SIG-M5 treated with dmso at 0.1 percent for 504 hours (cell line): ENCODE measurements at regions not wholly inside any gene's neighbourhood (a gene's known extent, or its start where the extent isn't known, plus 50 kb on each side); places are given as distances from the start of the nearest gene placed in this dataset.
A peak's percentile ranks its signal among the peaks of the same experiment; 100 is the strongest.

Experiments used
- DNase-seq: peaks from one replicate; lab custom pipeline; 2025; ENCODE audit not compliant: unreplicated experiment; lab: John Stamatoyannopoulos, UW

DNA sequence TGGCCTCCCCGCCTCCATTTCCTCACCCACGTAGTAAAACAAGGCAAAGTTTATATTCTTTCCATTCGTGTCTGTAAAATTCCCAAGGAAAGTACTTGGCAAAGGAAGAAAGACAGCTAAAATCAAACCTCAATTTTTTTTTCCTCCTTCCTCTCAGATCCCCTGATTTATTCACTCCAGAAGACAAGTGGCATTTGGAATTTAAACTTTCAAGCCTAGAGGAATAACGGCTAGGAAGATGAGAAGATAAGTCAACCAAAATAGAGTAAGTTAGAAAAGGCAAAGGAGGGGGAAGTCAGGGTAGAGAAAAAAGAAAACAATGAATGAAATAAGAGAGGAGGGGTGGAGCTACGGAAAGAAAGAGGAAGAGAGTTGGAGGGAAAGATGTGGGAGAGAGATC lies 198.9 kb upstream of the PIK3C3 start:
- DNase-seq, result no peak

DNA sequence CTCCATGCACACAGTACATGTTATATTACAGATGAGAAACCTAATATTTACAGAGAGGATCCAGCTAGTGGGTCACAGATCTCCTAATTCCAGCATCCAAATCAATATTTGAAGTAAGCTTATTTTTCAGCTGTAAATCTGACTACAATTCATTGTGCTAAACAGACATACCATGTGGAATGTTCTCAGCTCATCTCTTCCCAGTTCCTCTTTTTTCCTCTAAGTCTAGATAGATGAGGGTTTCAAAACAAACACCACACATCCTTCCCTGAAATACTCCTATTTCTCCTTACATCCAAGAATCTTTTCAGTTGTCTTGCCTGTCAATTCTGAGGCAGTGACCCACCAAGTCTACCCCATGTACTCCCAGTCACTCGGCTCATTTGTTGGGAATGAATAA lies 200.7 kb upstream of the PIK3C3 start:
- DNase-seq, result no peak

DNA sequence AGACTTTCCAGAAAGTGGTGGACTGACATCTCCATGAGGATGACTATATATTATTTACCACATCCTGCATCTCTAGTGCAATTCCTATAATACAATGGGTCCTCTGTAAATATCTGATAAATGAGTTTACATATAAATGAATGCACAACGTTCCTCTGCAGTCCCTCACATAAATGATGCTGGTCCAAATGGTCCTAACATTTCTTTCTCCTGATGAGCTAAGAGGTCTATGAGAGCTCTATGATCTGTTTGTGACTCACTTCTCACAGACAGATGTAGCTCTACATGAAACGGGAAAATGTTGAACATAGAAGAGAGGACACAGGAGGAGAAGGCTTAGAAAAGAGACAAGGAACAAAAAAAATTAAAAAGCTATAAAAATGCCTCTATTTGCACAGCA lies 201.2 kb upstream of the PIK3C3 start:
- no peak for DNase-seq

DNA sequence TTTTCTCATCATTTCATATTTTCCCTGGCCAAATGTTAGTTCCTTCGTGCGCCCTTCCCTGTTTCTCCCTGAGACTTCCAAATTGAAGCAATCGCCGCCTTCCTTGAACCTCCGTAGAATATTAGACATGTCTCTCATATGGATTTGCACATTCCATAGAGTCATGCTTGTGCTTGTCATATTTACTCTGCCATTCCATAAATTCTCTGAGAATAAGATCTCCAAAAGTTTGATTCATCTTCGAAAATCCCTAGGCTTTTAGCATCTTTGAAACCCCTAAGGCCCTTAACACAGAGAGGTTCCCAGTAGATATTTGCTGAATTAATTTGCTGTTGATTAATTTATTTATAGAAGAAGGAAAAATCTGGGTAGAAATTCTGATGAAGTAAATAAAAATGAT lies 202.2 kb upstream of the PIK3C3 start:
- no peak for DNase-seq

DNA sequence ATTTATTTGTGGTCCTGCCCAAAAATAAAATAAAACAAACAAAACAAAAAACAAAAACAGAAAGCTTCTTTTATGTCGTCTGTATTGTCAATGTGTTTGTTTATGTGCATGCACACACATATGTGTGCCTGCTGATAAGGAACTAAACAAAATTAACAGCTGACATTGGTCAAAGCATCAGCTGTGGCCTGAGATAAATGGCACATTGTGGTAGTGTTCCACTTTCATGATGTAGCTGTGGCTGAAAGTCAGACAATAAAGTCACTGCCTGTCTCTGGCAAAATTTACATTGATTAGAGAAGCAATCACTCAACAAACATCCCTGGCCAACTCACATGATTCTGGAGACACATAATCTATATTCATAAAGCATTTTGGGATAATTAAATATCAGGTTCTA lies 203.4 kb upstream of the PIK3C3 start:
- no peak for DNase-seq

DNA sequence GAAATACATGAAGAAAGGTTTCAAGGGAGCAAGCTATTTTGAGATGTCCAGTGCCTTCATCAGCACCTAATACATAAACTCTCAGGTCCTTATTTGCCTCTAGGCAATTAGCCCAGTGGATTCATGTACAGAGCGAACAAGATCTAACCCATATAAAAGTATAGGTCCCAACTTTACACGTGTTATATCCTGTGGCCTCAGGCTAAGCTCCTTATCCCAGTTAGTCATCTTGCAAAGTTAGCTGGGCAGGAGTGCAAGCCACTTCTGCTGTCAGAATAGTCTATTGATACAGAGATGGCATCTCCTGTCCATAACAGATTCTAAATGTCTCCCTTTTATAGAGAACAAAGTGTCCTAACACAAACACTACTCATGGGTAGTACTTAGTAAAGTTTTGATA lies 203.9 kb upstream of the PIK3C3 start:
- no peak for DNase-seq

DNA sequence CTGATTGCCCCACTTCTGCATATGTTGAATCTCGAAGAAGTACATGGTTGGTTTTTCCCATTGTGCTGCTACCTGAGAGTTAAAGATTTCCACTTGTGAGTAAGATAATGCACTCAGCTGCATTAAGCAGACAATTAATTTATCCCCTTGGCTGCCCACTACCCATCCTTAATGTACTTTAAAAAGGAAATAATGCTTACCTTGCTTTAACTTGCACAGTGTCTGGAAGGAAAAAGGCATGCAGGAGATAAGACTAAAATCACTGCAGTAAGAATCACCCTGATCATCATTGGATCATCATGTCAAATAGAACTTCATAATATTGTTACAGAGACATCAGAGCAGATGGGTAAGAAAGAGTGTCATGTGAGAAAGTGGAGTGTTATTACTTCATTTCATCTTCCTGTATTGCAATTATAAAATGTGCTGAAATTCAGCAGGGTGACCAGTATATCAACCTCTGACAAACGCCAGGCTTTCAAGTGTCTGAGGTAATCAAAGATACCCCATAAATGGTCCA lies 207.3 kb upstream of the PIK3C3 start:
- no peak for DNase-seq

DNA sequence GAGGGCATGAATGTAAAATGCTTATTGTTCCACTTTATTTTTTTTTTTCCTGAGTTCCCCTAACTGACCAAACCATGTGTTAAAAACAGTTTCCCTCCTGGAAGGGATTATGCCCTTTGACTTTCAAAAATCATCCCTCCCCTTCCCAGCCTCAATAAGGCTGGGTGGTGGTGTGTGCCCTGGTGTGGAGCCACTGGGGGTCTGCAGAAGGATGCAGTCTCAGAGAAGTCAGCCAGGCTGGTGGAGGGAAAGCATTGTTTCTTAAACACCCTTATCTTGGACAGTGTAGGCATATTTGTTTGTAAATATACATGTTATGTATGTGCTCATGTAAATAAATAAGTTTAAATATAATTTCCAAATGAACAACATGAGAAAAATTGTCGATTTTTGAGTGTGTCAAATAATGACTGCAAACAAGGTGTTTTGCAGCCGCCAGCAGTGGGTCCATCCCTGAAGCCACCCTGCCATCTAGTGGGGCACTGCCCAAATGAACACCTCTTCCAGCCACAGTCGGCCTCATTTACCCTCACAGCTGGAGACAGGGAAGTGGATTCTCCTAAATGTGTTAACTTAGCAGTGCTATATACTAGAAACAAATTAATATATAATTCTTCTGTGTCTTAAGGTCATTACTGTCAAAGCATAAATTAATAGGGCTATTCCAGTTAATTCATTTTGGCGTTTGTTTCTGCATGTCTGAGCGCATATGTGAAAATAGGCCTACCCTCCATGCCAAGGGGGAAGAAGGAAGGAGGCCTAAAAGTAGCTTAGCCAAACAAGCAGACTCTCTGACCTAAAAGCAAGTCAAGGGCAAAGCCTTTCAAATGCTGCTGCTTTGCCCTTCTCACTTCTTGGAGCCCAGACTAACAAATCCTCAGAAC lies 209.6 kb upstream of the PIK3C3 start:
- DNase-seq, result peak; percentile 49

DNA sequence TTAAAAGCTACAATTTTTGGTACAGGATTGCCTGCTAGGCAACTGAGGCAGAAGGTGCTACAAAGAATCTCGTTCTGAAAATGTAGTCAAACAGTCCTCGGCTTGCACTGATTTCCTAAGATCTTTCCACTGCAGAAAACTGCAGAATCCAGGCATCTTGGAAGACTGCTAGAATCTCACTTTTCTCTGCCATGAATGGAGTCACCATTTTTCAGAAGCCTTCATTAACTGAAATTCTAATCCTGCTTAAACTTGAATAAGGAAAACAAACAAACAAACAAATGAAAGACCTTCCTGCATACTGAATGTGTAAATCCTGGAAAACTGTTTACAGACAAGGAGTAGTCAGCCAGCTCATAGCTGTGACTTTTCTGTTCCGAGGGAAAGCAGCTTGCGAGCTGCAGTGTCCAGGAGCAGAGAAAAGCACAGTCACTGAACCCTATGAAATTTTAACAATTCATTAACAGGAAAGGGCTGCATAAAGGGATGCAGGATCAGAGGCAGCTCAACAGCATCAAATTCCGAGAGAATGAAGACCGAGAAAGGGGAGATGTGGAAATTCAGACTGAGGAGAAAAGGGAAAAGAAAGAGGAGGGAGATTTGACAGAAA lies 210.5 kb upstream of the PIK3C3 start:
- DNase-seq, result no peak

DNA sequence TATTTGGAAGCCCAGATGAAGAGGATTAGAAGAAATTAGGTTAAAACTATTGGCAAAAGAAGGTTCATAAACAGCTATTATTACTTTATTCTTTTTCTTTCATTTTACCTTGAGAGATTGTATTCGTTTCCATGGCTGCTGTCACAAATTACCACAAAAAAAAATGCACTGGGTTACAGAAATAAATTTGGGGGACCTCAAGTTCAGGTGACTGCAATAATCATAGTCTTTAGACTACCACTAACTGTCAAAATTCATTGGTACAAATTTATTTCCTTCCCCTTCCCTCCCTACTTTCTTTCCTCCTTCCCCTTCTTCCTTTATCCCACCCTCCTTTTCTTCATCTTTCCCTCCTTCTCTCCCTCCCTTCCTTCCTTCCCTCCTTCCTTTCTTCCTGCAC lies 217.8 kb upstream of the PIK3C3 start:
- DNase-seq, result no peak

DNA sequence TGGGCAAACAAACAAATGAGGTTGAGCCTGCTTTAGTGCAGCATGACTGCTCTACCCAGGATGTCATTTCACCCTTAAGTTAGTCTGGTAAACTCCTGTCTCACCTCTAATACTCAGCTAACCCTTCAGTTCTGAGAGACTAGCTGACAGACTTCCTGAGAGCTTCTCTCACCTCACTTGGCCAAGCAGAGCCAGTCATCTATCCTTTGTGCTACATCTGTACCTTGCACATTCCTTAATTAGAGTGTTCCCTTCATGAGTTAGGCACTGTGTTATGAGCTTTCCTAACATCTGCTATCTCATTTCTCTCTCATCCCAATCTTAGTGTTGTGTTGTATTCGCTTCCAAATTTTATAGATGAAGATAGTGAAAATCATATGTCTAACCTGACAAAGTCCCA lies 220.1 kb upstream of the PIK3C3 start:
- DNase-seq, result no peak

DNA sequence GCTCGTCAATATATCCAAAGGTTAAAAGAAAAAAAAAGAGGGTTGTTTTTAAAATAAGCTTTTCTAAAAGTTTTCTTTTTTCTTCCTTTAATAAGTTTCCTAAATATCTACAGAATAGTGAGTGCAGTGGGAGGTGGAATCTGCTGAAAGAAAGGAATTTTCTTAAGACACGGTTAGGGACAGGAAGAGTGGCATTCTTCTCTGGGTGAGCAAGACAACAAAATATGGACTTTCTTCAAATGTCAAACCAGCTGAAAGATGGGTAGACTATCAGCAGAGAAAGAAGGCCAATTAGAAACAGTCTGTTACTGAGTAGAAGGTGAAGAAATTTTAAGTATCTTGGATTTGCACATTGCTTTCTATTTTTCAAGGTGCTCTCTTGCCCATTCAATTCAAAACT lies 222.7 kb upstream of the PIK3C3 start:
- no peak for DNase-seq

DNA sequence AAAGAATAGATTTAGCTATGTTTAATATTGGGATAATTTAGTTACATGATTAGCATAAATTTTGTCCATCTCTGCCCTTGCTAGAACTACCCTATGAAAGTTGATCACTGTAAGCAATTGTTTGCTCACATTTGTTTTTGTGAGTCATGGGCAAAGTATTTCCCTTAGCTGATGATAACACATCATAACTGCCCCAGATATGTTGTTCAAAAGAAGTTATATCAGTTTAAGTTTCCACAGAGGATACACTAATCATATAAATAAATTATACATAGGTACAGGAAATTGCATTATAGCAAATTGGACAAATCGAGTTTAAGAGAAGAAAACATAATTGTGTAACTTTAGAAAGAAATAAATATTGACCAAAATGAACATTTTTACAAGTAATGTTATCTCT lies 223.2 kb upstream of the PIK3C3 start:
- no peak for DNase-seq

DNA sequence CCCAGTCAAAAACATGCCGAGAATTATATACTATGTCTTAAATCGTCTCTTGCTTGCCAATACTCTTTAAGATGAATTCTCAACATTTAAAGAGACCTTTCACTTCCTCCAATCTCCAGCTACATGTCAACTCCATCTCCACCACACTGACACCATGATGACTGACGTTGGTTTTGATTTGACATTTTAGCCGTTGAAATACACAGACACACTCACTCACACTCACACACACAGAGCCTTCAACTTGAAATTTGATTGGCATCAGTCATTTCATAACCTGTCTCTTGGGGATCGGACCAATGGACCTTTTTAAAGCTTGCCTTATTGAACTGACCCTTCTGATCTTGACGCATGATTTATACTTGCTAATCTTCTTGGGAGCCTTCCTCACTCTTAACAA lies 230.8 kb upstream of the PIK3C3 start:
- DNase-seq, result no peak

DNA sequence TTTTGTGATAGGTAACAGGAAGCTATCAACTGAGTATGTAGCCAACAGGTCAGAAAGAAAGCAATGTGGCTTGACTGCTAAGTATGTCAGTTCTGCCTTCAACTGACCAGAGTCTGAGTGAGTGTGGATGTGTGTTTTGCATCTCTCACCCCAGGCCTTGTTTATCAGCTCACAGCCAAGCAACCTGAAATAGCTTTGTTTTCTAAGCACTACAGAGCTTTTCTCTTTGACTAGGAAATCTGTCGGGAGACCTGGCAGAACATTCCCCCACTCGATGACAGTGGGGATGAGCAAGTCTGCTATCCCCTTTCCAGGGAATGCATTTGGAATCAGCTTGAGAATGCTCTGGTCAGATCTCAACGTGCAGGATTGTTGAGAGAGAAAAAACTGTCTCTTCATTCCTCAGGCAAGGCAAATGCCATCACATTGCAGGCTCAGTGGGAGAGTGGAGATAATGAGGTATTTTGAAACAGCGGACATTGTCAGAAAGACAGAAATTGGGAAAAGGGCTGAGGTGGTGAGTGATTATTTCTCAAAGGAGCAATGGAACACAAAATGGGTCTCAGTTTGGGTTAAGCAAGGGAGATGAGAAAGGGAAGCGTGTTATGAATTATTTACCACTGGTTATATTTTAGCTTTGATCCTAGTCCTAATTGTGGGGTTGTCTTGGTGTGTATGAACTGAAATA lies 233.8 kb upstream of the PIK3C3 start:
- no peak for DNase-seq

DNA sequence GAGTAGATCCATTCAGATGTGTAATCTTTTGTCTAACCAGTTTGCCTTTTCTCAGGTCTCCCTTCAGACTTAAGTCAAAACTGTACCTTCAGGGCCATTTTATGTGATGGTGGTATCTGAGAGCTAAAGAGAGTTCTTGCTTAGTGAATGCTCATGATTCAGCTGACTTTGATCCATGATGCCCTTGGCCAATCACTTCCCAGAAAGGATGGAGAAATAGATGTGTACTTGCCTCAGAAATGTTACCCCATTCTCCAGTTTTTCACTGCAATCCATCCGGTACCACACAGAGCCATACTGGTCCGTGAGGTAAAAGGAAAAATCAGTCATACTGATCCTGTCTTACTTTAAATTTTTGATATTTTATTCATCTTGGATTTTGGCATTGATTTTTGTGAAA lies 234.8 kb upstream of the PIK3C3 start:
- DNase-seq, result no peak

DNA sequence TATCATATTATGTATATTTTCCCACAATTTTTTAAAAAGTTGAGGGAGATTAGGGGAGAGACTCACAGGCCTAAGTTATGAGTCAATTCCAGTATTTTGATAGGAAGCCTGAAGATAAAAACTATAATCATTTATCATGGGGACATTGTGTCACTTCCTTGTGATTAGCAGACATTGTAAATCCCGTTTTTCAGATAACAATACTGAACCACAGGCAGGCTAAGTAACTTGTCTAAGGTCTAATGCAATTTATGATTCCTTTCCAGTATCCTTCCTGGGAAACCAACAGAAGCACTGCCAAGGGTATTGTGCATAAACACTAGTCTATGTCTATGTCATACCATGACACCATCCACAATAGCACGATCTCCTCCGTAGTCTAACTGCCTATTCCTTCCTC lies 235.2 kb upstream of the PIK3C3 start:
- DNase-seq, result no peak

DNA sequence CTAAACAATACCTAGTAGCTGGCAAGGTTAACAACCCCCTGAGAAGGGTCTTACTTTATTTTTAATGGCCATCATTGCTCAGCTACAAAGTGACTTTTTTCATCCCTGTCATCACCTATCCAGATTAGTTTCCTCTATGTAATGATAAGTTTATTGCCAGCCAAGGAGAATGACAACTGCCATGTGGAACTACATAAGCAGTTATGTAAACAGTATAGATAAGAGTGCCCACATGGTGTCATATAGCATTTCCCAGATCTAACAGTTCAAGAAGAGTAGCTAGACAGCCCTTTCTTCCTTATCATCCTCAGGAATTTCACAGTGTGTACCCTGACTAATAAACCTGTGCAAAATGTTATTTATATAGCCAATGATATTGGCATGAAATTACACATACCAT lies 240.2 kb upstream of the PIK3C3 start:
- DNase-seq, result no peak

DNA sequence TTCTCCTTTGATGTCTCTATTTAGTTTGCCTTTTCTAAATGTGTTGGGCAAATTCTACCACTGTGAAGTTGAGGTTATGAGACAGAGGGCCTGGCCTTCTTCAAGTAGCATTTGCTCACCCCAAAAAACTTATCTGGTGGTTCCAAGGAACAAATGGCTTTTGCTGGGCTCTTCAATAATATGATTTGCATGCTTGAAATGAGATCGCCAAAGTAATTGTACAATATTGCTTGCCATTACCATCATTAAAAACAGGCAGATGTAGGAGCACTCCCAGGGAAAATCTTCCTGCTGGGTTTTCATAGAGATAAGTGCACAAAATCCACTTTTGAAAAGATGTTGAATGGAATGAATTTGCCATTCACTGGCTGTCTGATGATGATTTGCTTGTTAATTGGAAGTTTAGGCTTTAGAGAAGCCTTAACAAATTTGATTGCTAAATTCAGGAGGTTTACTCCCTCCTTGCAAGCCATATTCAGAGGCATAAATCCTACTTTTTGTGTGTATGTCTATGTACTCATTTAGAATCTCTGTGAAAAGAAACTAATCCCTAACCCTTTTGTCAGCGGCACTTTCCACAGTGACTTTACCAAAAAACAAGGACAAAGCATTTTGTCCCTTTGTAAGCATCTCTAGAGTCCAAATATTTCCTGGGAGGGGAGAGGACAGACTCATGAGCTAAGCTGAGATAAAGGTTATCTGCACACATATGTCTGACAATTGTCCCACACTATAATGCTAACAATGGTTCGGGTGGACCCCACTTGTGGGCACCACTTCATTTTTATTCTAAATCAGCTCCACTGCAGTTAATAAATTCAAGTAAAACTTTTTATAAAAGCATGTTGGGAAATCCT lies 240.8 kb upstream of the PIK3C3 start:
- no peak for DNase-seq

DNA sequence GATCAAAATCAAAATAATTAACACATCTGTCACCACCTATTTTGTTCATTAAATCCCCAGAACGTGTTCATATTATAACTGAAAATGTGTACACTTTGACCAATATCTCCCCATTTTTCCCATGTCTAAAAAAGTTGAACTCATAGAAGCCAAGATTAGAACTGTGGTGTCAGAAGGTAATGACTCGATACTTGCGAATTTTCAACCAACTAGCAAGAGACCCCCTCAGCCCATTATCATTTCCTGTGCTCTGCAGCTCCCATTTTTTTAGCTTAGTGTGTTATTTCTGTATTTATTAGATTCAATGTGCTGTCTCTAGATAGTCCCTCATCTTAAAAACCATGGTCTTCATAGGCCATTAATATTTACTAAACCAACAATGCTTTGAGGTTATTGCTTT lies 248.7 kb upstream of the PIK3C3 start:
- DNase-seq, result no peak
